PFSK-1 (cell line): ENCODE measurements at regions not wholly inside any gene's neighbourhood (a gene's known extent, or its start where the extent isn't known, plus 50 kb on each side); places are given as distances from the start of the nearest gene placed in this dataset.

Source experiments
- FOXP2 ChIP-seq: optimal IDR thresholded peaks from 2 replicates; pipeline ENCODE3; 2011; ENCODE audit warnings: borderline replicate concordance, control low read depth, inconsistent platforms; ENCODE audit not compliant: insufficient read depth; ENCODE audit errors: extremely low read length, extremely low read depth
- POLR2AphosphoS5 ChIP-seq: IDR thresholded peaks from 2 replicates; pipeline ENCODE4 v1.6.1; 2012; ENCODE audit warnings: low read depth, mild to moderate bottlenecking, control low read depth, low read length, moderate library complexity
- SIN3A ChIP-seq: IDR thresholded peaks from 2 replicates; pipeline ENCODE4 v1.6.1; 2012; ENCODE audit warnings: mild to moderate bottlenecking, low read length, moderate library complexity, borderline replicate concordance; ENCODE audit not compliant: insufficient read depth
- TAF1 ChIP-seq: IDR thresholded peaks from 2 replicates; pipeline ENCODE4 v1.6.1; 2012; ENCODE audit warnings: low read length, control low read depth, borderline replicate concordance; ENCODE audit not compliant: insufficient read depth
- TF ChIP-seq, protein P1 (sequence below), 2 experiments: IDR thresholded peaks; 2 replicates each; pipeline versions ENCODE4 v1.6.1 to v1.8.0; 2011 to 2012; ENCODE audit warnings: low read depth in 2 of 2, low read length in 2 of 2, control low read depth in 1 of 2, inconsistent platforms in 1 of 2, mild to moderate bottlenecking in 1 of 2, moderate library complexity in 1 of 2; ENCODE audit not compliant: insufficient read depth in 1 of 2

DNA sequence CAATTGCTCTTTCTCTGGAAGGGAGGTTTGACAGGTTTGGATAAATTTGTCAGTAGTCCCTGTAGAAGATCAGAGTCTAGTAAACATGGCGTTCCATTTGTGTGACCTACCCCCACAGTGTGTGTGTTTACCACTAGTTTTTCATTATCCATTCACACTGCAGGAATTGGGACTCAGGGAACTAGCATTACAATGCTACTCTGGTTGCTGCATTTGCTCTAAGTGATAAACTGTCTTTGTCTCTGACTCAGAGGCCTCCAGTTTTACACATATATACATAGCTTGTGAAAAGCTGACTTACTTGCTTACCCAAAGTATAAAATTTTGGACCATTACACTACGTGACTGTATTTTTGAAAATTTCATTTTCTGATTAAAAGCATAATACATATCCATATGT, 1604.0 kb downstream of the REEP3 start:
- no peak for TF ChIP-seq POLR2AphosphoS5
- TF ChIP-seq SIN3A, result no peak
- TF ChIP-seq, protein P1, sequence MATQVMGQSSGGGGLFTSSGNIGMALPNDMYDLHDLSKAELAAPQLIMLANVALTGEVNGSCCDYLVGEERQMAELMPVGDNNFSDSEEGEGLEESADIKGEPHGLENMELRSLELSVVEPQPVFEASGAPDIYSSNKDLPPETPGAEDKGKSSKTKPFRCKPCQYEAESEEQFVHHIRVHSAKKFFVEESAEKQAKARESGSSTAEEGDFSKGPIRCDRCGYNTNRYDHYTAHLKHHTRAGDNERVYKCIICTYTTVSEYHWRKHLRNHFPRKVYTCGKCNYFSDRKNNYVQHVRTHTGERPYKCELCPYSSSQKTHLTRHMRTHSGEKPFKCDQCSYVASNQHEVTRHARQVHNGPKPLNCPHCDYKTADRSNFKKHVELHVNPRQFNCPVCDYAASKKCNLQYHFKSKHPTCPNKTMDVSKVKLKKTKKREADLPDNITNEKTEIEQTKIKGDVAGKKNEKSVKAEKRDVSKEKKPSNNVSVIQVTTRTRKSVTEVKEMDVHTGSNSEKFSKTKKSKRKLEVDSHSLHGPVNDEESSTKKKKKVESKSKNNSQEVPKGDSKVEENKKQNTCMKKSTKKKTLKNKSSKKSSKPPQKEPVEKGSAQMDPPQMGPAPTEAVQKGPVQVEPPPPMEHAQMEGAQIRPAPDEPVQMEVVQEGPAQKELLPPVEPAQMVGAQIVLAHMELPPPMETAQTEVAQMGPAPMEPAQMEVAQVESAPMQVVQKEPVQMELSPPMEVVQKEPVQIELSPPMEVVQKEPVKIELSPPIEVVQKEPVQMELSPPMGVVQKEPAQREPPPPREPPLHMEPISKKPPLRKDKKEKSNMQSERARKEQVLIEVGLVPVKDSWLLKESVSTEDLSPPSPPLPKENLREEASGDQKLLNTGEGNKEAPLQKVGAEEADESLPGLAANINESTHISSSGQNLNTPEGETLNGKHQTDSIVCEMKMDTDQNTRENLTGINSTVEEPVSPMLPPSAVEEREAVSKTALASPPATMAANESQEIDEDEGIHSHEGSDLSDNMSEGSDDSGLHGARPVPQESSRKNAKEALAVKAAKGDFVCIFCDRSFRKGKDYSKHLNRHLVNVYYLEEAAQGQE (IDR thresholded peaks at IDR 0.05; ENCODE audit: insufficient read depth in 1 of 2, low read depth in 2 of 2, low read length in 2 of 2), result no peak
- no peak for TF ChIP-seq TAF1
- TF ChIP-seq FOXP2, result no peak
